Gastrocnemius medialis (tissue), 4 donors: ENCODE measurements at regions not wholly inside any gene's neighbourhood (a gene's known extent, or its start where the extent isn't known, plus 50 kb on each side); places are given as distances from the start of the nearest gene placed in this dataset.

Source experiments
- ATAC-seq, 2 donors: fragments of 150-250 bp; one replicate each; pipeline ENCODE4 v1.9.1; 2016
- DNase-seq, 2 donors: peaks; one replicate each; pipeline ENCODE4 v3.0.0-alpha.2; 2019
- H3K27ac ChIP-seq, 4 donors: fragments of 200-600 bp; sonication (generic); 1 replicate in 1 of 4; 2 replicates in 3 of 4; pipeline ENCODE4 v1.5.1; 2016 to 2018; ENCODE audit warnings: mild to moderate bottlenecking in 2 of 4, moderate library complexity in 1 of 4
- H3K27me3 ChIP-seq, 3 donors: fragments of 200-600 bp; sonication (generic) in 2 of 3; 1 replicate in 1 of 3; 2 replicates in 2 of 3; pipeline versions ENCODE4 v1.5.1 to v1.6.0; 2016 to 2019; ENCODE audit warnings: mild to moderate bottlenecking in 1 of 3, moderate library complexity in 1 of 3
- H3K36me3 ChIP-seq, 2 donors: fragments of 200-600 bp; sonication (generic) in 1 of 2; one replicate each; pipeline ENCODE4 v1.5.1; 2017 to 2018
- H3K4me1 ChIP-seq, 2 donors: fragments of 200-600 bp; sonication (generic) in 1 of 2; one replicate each; pipeline ENCODE4 v1.5.1; 2016 to 2017; ENCODE audit warnings: mild to moderate bottlenecking in 2 of 2
- H3K4me3 ChIP-seq, 4 donors: fragments of 200-600 bp; sonication (generic) in 3 of 4; 1 replicate in 1 of 4; 2 replicates in 3 of 4; pipeline ENCODE4 v1.5.1; 2016 to 2019; ENCODE audit warnings: mild to moderate bottlenecking in 2 of 4
- H3K9me3 ChIP-seq, 3 donors: fragments of 200-600 bp; sonication (generic) in 2 of 3; 1 replicate in 1 of 3; 2 replicates in 2 of 3; pipeline ENCODE4 v1.5.1; 2016 to 2019
- POLR2A ChIP-seq, 2 donors: fragments of 450-650 bp; IDR thresholded peaks; one replicate each; pipeline ENCODE4 v1.6.1; 2017; ENCODE audit warnings: antibody characterized with exemption in 2 of 2, mild to moderate bottlenecking in 2 of 2, moderate library complexity in 2 of 2
- in situ Hi-C, 4 donors: fragments of 200-750 bp; cut with MboI; loops; one replicate each; pipeline versions ENCODE4 v1.15.0 to v1.8.0; 2017; ENCODE audit warnings: low sequenced_read_pairs in 4 of 4
- intact Hi-C: fragments of 100-400 bp; cut with DNase I; formaldehyde crosslinking; loops from one replicate; pipeline ENCODE4 v1.15.1; 2023; ENCODE audit warnings: low total_unique reads
- TF ChIP-seq, protein P1 (sequence below), 5 experiments: fragments of 450-650 bp in 3 of 5; fragments of 200-600 bp in 2 of 5; sonication (generic) in 2 of 5; IDR thresholded peaks in 4 of 5; conservative IDR thresholded peaks in 1 of 5; 1 replicate in 4 of 5; 2 replicates in 1 of 5; pipeline ENCODE4 v1.5.1; 2016 to 2019; ENCODE audit warnings: antibody characterized with exemption in 5 of 5, mild to moderate bottlenecking in 3 of 5, moderate library complexity in 3 of 5

DNA sequence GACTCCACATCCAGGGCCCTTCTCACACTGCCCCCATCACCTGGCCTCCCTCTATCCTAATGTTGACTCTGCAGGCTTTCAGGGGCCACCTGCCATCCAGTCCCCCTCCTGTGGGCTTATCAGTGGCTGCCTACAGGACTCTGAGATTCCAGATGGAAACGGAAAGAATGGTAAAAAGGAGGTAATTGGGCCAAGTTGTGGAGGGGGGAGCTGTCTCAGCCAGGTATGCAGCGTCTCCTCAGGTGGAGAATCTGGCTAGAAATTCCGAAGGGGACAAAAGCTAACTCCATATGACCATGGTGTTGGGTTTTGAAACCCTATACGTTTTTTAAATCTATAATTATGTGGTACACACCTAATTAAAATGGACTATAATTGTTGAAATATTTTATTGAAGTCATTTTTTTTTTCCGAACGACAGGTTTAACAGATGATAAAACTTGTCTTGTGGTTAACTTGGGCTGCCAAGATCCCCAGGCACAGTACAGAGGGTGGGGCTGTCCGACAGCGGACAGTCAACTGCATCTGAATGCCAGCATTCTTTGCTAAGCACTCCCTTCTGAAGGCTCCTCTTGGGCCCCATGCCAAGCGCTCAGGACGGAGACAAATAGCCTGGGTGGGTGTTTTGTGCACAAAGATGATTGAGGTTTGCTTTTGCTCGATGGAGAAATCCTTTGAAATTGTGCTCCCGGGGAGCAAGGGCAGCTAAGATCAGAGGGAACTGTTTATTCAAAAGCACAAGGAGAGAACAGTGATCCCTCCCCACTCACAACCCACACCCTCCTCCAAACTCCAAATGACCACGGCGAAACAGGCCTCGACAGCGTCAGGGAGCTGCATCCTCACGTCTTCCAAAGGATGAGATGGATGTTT lies 365.6 kb downstream of the BCL11B start:
- in situ Hi-C loops (no loop called here), intact Hi-C loops (no loop called here)
- Histone ChIP-seq H3K9me3 (no peaks in the 10 kb centered on the region), H3K27ac (no peak overlapping the region), H3K4me3 (no peak overlapping the region), H3K4me1 (no peaks in the 10 kb centered on the region), H3K36me3 (no peaks in the 10 kb centered on the region), H3K27me3 (peaks cover 0 to 4% (median 3%) of the 10 kb centered on the region in 3 donors)
- DNase-seq (peak in 1 of 2 donors; percentile 17), ATAC-seq (no peak)
- TF ChIP-seq, protein P1, sequence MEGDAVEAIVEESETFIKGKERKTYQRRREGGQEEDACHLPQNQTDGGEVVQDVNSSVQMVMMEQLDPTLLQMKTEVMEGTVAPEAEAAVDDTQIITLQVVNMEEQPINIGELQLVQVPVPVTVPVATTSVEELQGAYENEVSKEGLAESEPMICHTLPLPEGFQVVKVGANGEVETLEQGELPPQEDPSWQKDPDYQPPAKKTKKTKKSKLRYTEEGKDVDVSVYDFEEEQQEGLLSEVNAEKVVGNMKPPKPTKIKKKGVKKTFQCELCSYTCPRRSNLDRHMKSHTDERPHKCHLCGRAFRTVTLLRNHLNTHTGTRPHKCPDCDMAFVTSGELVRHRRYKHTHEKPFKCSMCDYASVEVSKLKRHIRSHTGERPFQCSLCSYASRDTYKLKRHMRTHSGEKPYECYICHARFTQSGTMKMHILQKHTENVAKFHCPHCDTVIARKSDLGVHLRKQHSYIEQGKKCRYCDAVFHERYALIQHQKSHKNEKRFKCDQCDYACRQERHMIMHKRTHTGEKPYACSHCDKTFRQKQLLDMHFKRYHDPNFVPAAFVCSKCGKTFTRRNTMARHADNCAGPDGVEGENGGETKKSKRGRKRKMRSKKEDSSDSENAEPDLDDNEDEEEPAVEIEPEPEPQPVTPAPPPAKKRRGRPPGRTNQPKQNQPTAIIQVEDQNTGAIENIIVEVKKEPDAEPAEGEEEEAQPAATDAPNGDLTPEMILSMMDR (IDR thresholded peaks at IDR 0.05 in 4 of 5, conservative IDR thresholded peaks at IDR 0.05 in 1 of 5) = no peak
- no peak for TF ChIP-seq POLR2A (IDR thresholded peaks at IDR 0.05)

DNA sequence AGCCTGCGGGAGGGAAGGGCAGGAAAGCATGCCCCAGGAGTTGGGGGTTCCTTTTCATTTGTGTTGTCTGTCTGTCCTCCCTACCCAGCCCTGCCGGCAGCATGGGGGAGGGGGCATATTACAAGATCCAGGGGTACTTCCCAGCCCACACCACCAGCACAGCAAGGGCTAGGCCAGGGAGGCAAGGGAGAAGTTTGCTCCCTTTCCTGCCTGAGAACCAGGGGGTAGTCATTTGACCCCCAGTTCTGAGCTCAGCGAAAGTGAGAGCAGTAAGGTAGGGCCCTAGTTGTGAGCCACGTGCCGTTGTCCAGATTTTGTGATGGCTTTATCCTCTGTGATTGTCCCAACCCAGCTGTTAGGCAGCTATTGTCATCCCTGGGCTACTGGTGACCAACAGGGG lies 364.7 kb downstream of the BCL11B start:
- H3K36me3 ChIP-seq = no peaks in the 10 kb centered on the region
- ATAC-seq (no peak), DNase-seq (no peak)
- H3K27me3 ChIP-seq = peaks cover 0 to 4% (median 3%) of the 10 kb centered on the region in 3 donors
- intact Hi-C loops = no loop called here
- H3K4me3 ChIP-seq = no peak overlapping the region
- in situ Hi-C loops = no loop called here
- TF ChIP-seq POLR2A (IDR thresholded peaks at IDR 0.05) = no peak
- TF ChIP-seq, protein P1 (IDR thresholded peaks at IDR 0.05 in 4 of 5, conservative IDR thresholded peaks at IDR 0.05 in 1 of 5) = no peak
- no peaks in the 10 kb centered on the region for H3K4me1 ChIP-seq
- H3K27ac ChIP-seq = no peak overlapping the region
- no peaks in the 10 kb centered on the region for H3K9me3 ChIP-seq

DNA sequence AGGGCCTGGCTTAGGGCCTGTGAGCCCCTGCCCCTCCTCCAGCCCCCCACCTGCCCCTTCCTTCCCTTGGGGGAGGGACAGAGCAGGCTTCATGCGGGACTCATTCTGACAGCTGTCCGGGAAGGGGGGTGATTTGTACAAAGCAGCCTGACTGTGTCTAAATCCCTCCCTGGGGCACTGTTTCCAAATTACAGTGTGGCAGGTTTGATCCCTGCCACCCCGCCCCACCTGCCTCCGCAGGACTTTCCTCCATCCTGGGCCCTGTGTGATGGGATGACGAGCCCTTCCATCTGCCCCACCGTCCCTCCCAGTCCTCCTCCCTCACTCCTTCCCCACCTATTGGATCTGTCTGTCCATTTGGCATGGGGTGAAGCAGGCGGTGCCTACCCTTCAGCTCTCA lies 363.9 kb downstream of the BCL11B start:
- no peaks in the 10 kb centered on the region for H3K36me3 ChIP-seq
- no peaks in the 10 kb centered on the region for H3K4me1 ChIP-seq
- no peak overlapping the region for H3K4me3 ChIP-seq
- peaks cover 3 to 6% (median 4%) of the 10 kb centered on the region in 3 donors for H3K27me3 ChIP-seq
- H3K9me3 ChIP-seq = no peaks in the 10 kb centered on the region
- no peak overlapping the region for H3K27ac ChIP-seq
- in situ Hi-C loops (no loop called here), intact Hi-C loops (no loop called here)
- ATAC-seq (no peak), DNase-seq (no peak)
- TF ChIP-seq, protein P1 (IDR thresholded peaks at IDR 0.05 in 4 of 5, conservative IDR thresholded peaks at IDR 0.05 in 1 of 5) = no peak
- no peak for TF ChIP-seq POLR2A (IDR thresholded peaks at IDR 0.05)

DNA sequence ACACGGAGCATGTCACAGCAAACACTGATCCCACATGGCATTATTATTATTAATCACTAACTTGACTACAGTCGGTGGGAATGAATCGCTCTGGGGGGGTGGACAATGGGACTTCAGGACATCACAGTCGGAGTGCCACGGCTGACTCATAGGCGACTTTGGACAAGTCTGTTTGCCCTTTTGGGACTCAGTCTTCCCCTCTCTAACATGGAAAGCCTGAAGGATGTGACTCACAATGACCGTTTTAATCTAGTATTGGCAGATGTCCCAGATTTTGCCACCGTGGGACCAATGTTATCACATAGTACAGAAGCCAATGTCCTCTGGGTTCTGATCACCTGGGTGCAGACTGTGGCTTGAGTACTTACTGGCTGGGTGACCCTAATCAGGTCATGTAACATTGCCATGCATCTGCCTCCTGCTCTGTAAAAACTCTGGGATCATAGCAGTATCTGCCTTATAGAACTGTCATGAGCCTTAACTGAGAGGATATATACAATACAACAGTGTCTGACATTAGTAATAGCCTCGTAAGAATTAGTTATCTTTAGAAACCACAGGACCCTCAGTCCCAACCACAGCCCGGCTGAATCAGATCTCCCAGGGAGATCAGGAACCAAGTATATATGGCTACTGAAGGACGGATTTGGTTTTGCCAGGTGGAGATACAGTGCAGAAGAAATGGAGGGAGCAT lies 362.6 kb downstream of the BCL11B start:
- DNase-seq (no peak), ATAC-seq (no peak)
- TF ChIP-seq, protein P1 (IDR thresholded peaks at IDR 0.05 in 4 of 5, conservative IDR thresholded peaks at IDR 0.05 in 1 of 5) = no peak
- TF ChIP-seq POLR2A (IDR thresholded peaks at IDR 0.05) = no peak
- peaks cover 3 to 6% (median 4%) of the 10 kb centered on the region in 3 donors for H3K27me3 ChIP-seq
- H3K36me3 ChIP-seq = no peaks in the 10 kb centered on the region
- intact Hi-C loops = no loop called here
- no peaks in the 10 kb centered on the region for H3K4me1 ChIP-seq
- in situ Hi-C loops = no loop called here
- no peak overlapping the region for H3K27ac ChIP-seq
- H3K9me3 ChIP-seq = no peaks in the 10 kb centered on the region
- no peak overlapping the region for H3K4me3 ChIP-seq
